GM12878 (cell line): ENCODE measurements at regions not wholly inside any gene's neighbourhood (a gene's known extent, or its start where the extent isn't known, plus 50 kb on each side); places are given as distances from the start of the nearest gene placed in this dataset.

Source experiments
- ATAC-seq: fragments of 200-7000 bp; cut with Tn5 transposase; 3 replicates; pipeline ENCODE4 v1.9.1; 2020; ENCODE audit warnings: mild to moderate bottlenecking, moderate library complexity
- BruUV-seq: library from RNA; stranded (reverse); fragments of 400-500 nt; replicated peaks from 2 replicates; lab custom pipeline; 2021; lab: Mats Ljungman, UMichigan
- CTCF ChIA-PET: fragments of 300-600 bp; sonication (Branson Sonifier 250); formaldehyde crosslinking; extraction: SDS; loops from one replicate; lab custom pipeline; 2021; ENCODE audit warnings: inconsistent platforms; lab: Yijun Ruan, JAX
- POLR2A ChIA-PET: fragments of 350-600 bp; formaldehyde crosslinking; extraction: SDS; loops from one replicate; lab custom pipeline; 2021; ENCODE audit warnings: inconsistent platforms; lab: Charles Lee
- RAD21 ChIA-PET: fragments of 300-600 bp; sonication (Branson Sonifier 250); formaldehyde crosslinking; loops from one replicate; lab custom pipeline; 2023; ENCODE audit warnings: antibody characterized with exemption; ENCODE audit not compliant: unreplicated experiment; lab: Charles Lee
- SMC1A ChIA-PET: fragments of 300-600 bp; sonication (Branson Sonifier 250); formaldehyde crosslinking; loops from one replicate; lab custom pipeline; 2023; ENCODE audit not compliant: unreplicated experiment, uncharacterized antibody; lab: Charles Lee
- DNase-seq: peaks from one replicate; pipeline ENCODE4 v3.0.0-alpha.2; 2011; ENCODE audit warnings: low read depth, low spot score
- FAIRE-seq: peaks from 3 replicates; lab custom pipeline; 2011; peaks lifted over from hg19 to GRCh38; lab: Jason Lieb, UNC
- H2AFZ ChIP-seq: 2 replicates; pipeline ENCODE4 v1.6.0; 2011; ENCODE audit warnings: low read depth, low read length, control low read depth; ENCODE audit not compliant: control insufficient read depth
- H3K27ac ChIP-seq: 2 replicates; pipeline ENCODE4 v1.5.1; 2011; ENCODE audit warnings: control low read depth; ENCODE audit not compliant: control insufficient read depth, insufficient read depth
- H3K27me3 ChIP-seq, 2 experiments: replicated peaks in 1 of 2; 2 replicates each; pipeline versions ENCODE4 v1.6.0 to v1.6.1; 2011; ENCODE audit warnings: low read length in 1 of 2; ENCODE audit not compliant: control insufficient read depth in 2 of 2, insufficient read depth in 2 of 2
- H3K36me3 ChIP-seq, 2 experiments: 2 replicates each; pipeline ENCODE4 v1.5.1; 2011; ENCODE audit warnings: low read length in 1 of 2; ENCODE audit not compliant: control insufficient read depth in 2 of 2, insufficient read depth in 2 of 2
- H3K4me1 ChIP-seq: 2 replicates; pipeline ENCODE4 v1.6.1; 2011; ENCODE audit warnings: mild to moderate bottlenecking, low read length, moderate library complexity, mixed read lengths; ENCODE audit not compliant: control insufficient read depth, insufficient read depth
- H3K4me2 ChIP-seq: 2 replicates; pipeline ENCODE4 v1.6.0; 2011; ENCODE audit warnings: control low read depth; ENCODE audit not compliant: control insufficient read depth, insufficient read depth
- H3K4me3 ChIP-seq: fragments of 200-600 bp; sonication (generic); 2 replicates; pipeline ENCODE4 v1.5.1; 2016
- H3K79me2 ChIP-seq: 2 replicates; pipeline ENCODE4 v1.6.0; 2011; ENCODE audit warnings: low read length; ENCODE audit not compliant: control insufficient read depth, insufficient read depth
- H3K9ac ChIP-seq: 2 replicates; pipeline ENCODE4 v1.8.0; 2011; ENCODE audit warnings: low read length, control low read depth, mixed read lengths; ENCODE audit not compliant: control insufficient read depth, insufficient read depth
- H3K9me3 ChIP-seq: replicated peaks from 3 replicates; pipeline ENCODE4 v1.5.1; 2011; ENCODE audit warnings: mild to moderate bottlenecking, low read length; ENCODE audit not compliant: control insufficient read depth, insufficient read depth
- H4K20me1 ChIP-seq: 2 replicates; pipeline ENCODE4 v1.6.0; 2011; ENCODE audit not compliant: control insufficient read depth, insufficient read depth
- BCLAF1 ChIP-seq: fragments of 450-650 bp; IDR thresholded peaks from 2 replicates; pipeline ENCODE4 v1.6.1; 2017; ENCODE audit warnings: antibody characterized with exemption, mild to moderate bottlenecking, moderate library complexity
- BMI1 ChIP-seq: fragments of 450-650 bp; IDR thresholded peaks from 2 replicates; pipeline ENCODE4 v1.6.1; 2016; ENCODE audit warnings: mild to moderate bottlenecking, moderate library complexity, borderline replicate concordance
- BRCA1 ChIP-seq: IDR thresholded peaks from 2 replicates; pipeline ENCODE4 v1.6.1; 2011; ENCODE audit warnings: low read depth, low read length, improper control_type of control experiment
- CHD2 ChIP-seq: IDR thresholded peaks from 2 replicates; pipeline ENCODE4 v1.6.1; 2011; ENCODE audit warnings: low read depth, low read length, improper control_type of control experiment, borderline replicate concordance
- FOS ChIP-seq: IDR thresholded peaks from 3 replicates; pipeline ENCODE4 v1.6.1; 2011; ENCODE audit warnings: borderline replicate concordance; ENCODE audit not compliant: insufficient read length; ENCODE audit errors: extremely low read depth
- FOXM1 ChIP-seq: IDR thresholded peaks from 2 replicates; pipeline ENCODE4 v1.6.1; 2012; ENCODE audit warnings: low read depth, mild to moderate bottlenecking, inconsistent platforms, low read length, moderate library complexity
- MEF2A ChIP-seq: IDR thresholded peaks from 2 replicates; pipeline ENCODE4 v1.6.1; 2011; ENCODE audit warnings: low read depth, mild to moderate bottlenecking, low read length, moderate library complexity; ENCODE audit not compliant: insufficient read depth
- MYC ChIP-seq: IDR thresholded peaks from 2 replicates; pipeline ENCODE4 v1.6.1; 2011; ENCODE audit warnings: mild to moderate bottlenecking, low read length, moderate library complexity, inconsistent platforms; ENCODE audit not compliant: insufficient read depth, insufficient replicate concordance, insufficient read length, severe bottlenecking
- PML ChIP-seq: IDR thresholded peaks from 2 replicates; pipeline ENCODE4 v1.6.1; 2012; ENCODE audit warnings: low read length, inconsistent platforms
- RUNX3 ChIP-seq: IDR thresholded peaks from 2 replicates; pipeline ENCODE4 v1.6.1; 2012; ENCODE audit warnings: low read length, inconsistent platforms
- TCF12 ChIP-seq: IDR thresholded peaks from 2 replicates; pipeline ENCODE4 v1.6.1; 2011; ENCODE audit warnings: low read depth, mild to moderate bottlenecking, low read length
- TCF3 ChIP-seq: IDR thresholded peaks from 2 replicates; pipeline ENCODE4 v1.6.1; 2012; ENCODE audit warnings: low read depth, mild to moderate bottlenecking, low read length, borderline replicate concordance; ENCODE audit not compliant: insufficient read depth
- WRNIP1 ChIP-seq: IDR thresholded peaks from 2 replicates; pipeline ENCODE4 v1.6.1; 2011; ENCODE audit warnings: low read depth, low read length, improper control_type of control experiment, borderline replicate concordance
- whole genome bisulfite sequencing: methylation state at CpG from one replicate; pipeline ENCODE4 v1.1.6; 2016; ENCODE audit warnings: low lambda C conversion rate; ENCODE audit not compliant: insufficient replicate concordance, insufficient coverage; ENCODE audit errors: missing lambda C conversion rate; 5-methylcytosine and 5-hydroxymethylcytosine counted together
- in situ Hi-C: fragments of 300-500 bp; cut with MboI; formaldehyde crosslinking; loops from 9 replicates; pipeline ENCODE4 v1.14.3; 2018; ENCODE audit warnings: mixed read lengths
- intact Hi-C: fragments of 100-400 bp; cut with micrococcal nuclease; formaldehyde crosslinking; loops from one replicate; pipeline ENCODE4 v1.14.2; 2022; ENCODE audit not compliant: unreplicated experiment

DNA sequence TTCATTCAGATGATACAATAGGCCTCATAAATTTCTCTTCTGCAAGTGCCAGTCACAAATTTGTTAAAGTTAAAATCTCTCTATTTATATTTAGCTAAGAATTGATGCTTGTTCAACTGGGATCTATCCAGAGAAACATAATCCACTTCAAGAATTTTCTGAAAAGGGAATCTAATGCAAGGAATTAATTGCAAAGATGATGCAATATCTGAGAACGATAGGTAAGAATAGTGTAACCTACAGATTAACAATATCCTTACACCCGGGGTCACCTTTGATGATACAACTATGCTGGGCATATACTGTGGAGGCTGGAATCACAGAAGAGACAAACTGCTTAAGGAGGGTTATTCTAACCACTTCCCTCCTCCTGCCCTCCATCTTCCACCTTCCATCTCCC is 295.1 kb downstream of the FOXG1 start:
- in situ Hi-C loops = no loop called here
- TF ChIP-seq BCLAF1 (no peak), MYC (no peak), PML (no peak), WRNIP1 (no peak), BRCA1 (no peak), FOS (no peak), TCF12 (no peak), FOXM1 (no peak), CHD2 (no peak), MEF2A (no peak), BMI1 (no peak), RUNX3 (no peak), TCF3 (no peak)
- TF ChIP-seq, all 136 proteins: peak for 0
- Histone ChIP-seq H3K4me3 (no peak overlapping the region), H3K4me2 (no peak overlapping the region), H3K27me3 (no peaks in the 10 kb centered on the region), H3K79me2 (no peaks in the 10 kb centered on the region), H3K9ac (no peak overlapping the region), H4K20me1 (no peaks in the 10 kb centered on the region), H2AFZ (no peak overlapping the region), H3K27ac (no peak overlapping the region), H3K36me3 (no peaks in the 10 kb centered on the region), H3K4me1 (no peaks in the 10 kb centered on the region), H3K9me3 (no peaks in the 10 kb centered on the region)
- WGBS = 6% methylated on average over 2 of the region's 2 CpGs
- ChIA-PET SMC1A (no interaction called here), CTCF (no interaction called here), POLR2A (no interaction called here), RAD21 (no interaction called here)
- no peak for DNase-seq
- BruUV-seq = no TSS peak
- no peak for FAIRE-seq
- ATAC-seq = no peak
- intact Hi-C loops = no loop called here
